Vagina (tissue), 2 donors: ENCODE measurements at regions not wholly inside any gene's neighbourhood (a gene's known extent, or its start where the extent isn't known, plus 50 kb on each side); places are given as distances from the start of the nearest gene placed in this dataset.

Experiments used
- DNase-seq, 2 donors: peaks; one replicate each; pipeline ENCODE4 v3.0.0-alpha.2; 2017; ENCODE audit errors: extremely low spot score in 2 of 2
- H3K27ac ChIP-seq: fragments of 200-600 bp; sonication (generic); one replicate; pipeline ENCODE4 v1.5.1; 2019
- H3K27me3 ChIP-seq: fragments of 200-600 bp; sonication (generic); one replicate; pipeline ENCODE4 v1.5.1; 2019
- H3K36me3 ChIP-seq, 2 donors: fragments of 200-600 bp; sonication (generic); one replicate each; pipeline ENCODE4 v1.5.1; 2017 to 2019
- H3K4me1 ChIP-seq: fragments of 200-600 bp; sonication (generic); one replicate; pipeline ENCODE4 v1.5.1; 2019
- H3K4me3 ChIP-seq, 2 donors: fragments of 200-600 bp; sonication (generic); 1 replicate in 1 of 2; 2 replicates in 1 of 2; pipeline ENCODE4 v1.5.1; 2016 to 2019
- H3K9me3 ChIP-seq: fragments of 200-600 bp; sonication (generic); one replicate; pipeline ENCODE4 v1.5.1; 2019
- CTCF ChIP-seq, 3 experiments: fragments of 450-650 bp in 2 of 3; fragments of 200-600 bp in 1 of 3; sonication (generic) in 1 of 3; IDR thresholded peaks; one replicate each; pipeline ENCODE4 v1.5.1; 2017 to 2019; ENCODE audit warnings: antibody characterized with exemption in 3 of 3, mild to moderate bottlenecking in 2 of 3, moderate library complexity in 2 of 3
- POLR2A ChIP-seq, 2 donors: fragments of 450-650 bp; IDR thresholded peaks; one replicate each; pipeline ENCODE4 v1.6.1; 2017; ENCODE audit warnings: antibody characterized with exemption in 2 of 2, mild to moderate bottlenecking in 2 of 2, moderate library complexity in 2 of 2
- POLR2AphosphoS5 ChIP-seq, 2 donors: sonication (generic); formaldehyde crosslinking; IDR thresholded peaks; one replicate each; pipeline ENCODE4 v1.9.0; 2017; ENCODE audit warnings: antibody characterized with exemption in 2 of 2, mild to moderate bottlenecking in 2 of 2, low read depth in 1 of 2; ENCODE audit not compliant: insufficient read depth in 1 of 2
- intact Hi-C: fragments of 100-400 bp; cut with DNase I; formaldehyde crosslinking; loops from one replicate; pipeline ENCODE4 v1.15.1; 2023

DNA sequence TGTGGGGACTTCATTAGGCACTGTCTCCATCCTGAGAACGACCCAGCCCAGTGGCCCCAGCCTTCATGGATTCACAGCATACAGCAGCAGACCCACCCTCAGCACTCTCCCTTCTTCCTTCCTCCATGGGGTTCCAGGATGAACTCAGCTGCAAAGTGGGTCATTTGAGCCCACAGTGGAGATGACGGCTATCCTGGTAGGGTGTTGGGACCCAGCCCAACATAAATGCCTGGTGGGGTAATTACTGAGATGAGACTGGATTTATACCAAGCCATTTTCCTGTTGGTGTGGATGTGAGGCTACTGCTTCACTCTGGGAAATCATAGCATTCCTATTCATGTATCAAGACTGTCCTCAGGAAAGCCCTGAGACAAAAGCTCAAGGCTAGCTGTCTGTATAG, 536.7 kb upstream of the TNP1 start:
- TF ChIP-seq POLR2A (IDR thresholded peaks at IDR 0.05) (no peak), POLR2AphosphoS5 (IDR thresholded peaks at IDR 0.05; ENCODE audit: insufficient read depth in 1 of 2, low read depth in 1 of 2) (no peak), CTCF (IDR thresholded peaks at IDR 0.05) (no peak)
- H3K27ac ChIP-seq, result peak overlapping the region; percentile 13
- no peaks in the 10 kb centered on the region for H3K27me3 ChIP-seq
- no peak for DNase-seq
- no peaks in the 10 kb centered on the region for H3K36me3 ChIP-seq
- H3K4me1 ChIP-seq, result peaks cover 27% of the 10 kb centered on the region
- no peak overlapping the region for H3K4me3 ChIP-seq
- no peaks in the 10 kb centered on the region for H3K9me3 ChIP-seq
- intact Hi-C loops, result no loop called here

- no peaks in the 10 kb centered on the region for H3K27me3 ChIP-seq
- H3K9me3 ChIP-seq, result no peaks in the 10 kb centered on the region
- peak overlapping the region; percentile 13 for H3K27ac ChIP-seq
- H3K36me3 ChIP-seq, result no peaks in the 10 kb centered on the region
- H3K4me3 ChIP-seq, result no peak overlapping the region
- no peak for TF ChIP-seq POLR2AphosphoS5 (IDR thresholded peaks at IDR 0.05; ENCODE audit: insufficient read depth in 1 of 2, low read depth in 1 of 2)
- no peak for TF ChIP-seq POLR2A (IDR thresholded peaks at IDR 0.05)
- TF ChIP-seq CTCF (IDR thresholded peaks at IDR 0.05), result no peak
- H3K4me1 ChIP-seq, result peaks cover 27% of the 10 kb centered on the region
- DNase-seq, result no peak
- intact Hi-C loops, result no loop called here
Observed at GRCh38 chr2:217396165-217396564, 536.3 kb upstream of the TNP1 start.

- TF ChIP-seq POLR2AphosphoS5 (IDR thresholded peaks at IDR 0.05; ENCODE audit: insufficient read depth in 1 of 2, low read depth in 1 of 2), result no peak
- no peak for TF ChIP-seq CTCF (IDR thresholded peaks at IDR 0.05)
- no peak for TF ChIP-seq POLR2A (IDR thresholded peaks at IDR 0.05)
- Histone ChIP-seq H3K27me3 (no peaks in the 10 kb centered on the region), H3K36me3 (no peaks in the 10 kb centered on the region), H3K4me1 (peaks cover 27% of the 10 kb centered on the region), H3K4me3 (no peak overlapping the region), H3K9me3 (no peaks in the 10 kb centered on the region), H3K27ac (peak overlapping the region; percentile 45)
- no peak for DNase-seq
- intact Hi-C loops, result no loop called here
Observed at GRCh38 chr2:217394510-217395351, 534.9 kb upstream of the TNP1 start.

- no peak overlapping the region for H3K4me3 ChIP-seq
- H3K9me3 ChIP-seq, result no peaks in the 10 kb centered on the region
- intact Hi-C loops, result no loop called here
- peak overlapping the region; percentile 45 for H3K27ac ChIP-seq
- peaks cover 27% of the 10 kb centered on the region for H3K4me1 ChIP-seq
- no peaks in the 10 kb centered on the region for H3K27me3 ChIP-seq
- no peaks in the 10 kb centered on the region for H3K36me3 ChIP-seq
- DNase-seq, result peak in 1 of 2 donors; percentile 94
- TF ChIP-seq POLR2AphosphoS5 (IDR thresholded peaks at IDR 0.05; ENCODE audit: insufficient read depth in 1 of 2, low read depth in 1 of 2) (peak; percentile 35 to 52), CTCF (IDR thresholded peaks at IDR 0.05) (no peak), POLR2A (IDR thresholded peaks at IDR 0.05) (no peak)
Observed at GRCh38 chr2:217393585-217394032, 533.7 kb upstream of the TNP1 start.

DNA sequence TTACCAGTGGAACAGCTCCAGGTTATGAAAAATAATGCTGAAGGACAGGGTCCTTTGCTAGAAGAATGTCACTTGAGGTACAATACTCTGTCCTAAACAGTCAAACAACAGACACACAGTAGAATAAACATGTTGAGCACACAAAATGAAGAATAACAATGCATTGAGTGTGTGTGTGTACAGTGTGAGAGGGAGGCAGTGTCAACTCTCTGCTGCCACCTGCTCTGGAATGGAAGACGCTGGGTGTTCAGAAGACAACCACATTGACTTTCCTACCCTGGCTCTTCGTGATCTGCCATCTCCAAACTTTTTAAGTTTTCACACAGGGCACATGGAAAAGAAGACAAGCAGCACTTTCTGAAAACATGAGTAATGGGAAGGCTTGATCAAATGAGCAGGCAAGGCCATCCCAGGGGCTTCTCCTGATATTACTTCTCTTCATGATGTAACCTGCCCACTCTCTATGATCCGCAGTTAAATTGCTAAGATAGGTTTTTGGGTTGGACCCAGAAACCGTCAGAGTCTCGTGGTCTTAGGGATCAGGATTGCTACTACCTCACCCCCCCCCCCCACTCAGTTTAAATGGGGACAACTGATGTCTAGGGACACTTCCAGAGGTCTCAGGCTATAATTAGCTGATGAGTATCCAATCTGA, 533.2 kb upstream of the TNP1 start:
- H3K4me3 ChIP-seq, result no peak overlapping the region
- peaks cover 27% of the 10 kb centered on the region for H3K4me1 ChIP-seq
- H3K27me3 ChIP-seq, result no peaks in the 10 kb centered on the region
- H3K27ac ChIP-seq, result peak overlapping the region; percentile 4
- TF ChIP-seq POLR2AphosphoS5 (IDR thresholded peaks at IDR 0.05; ENCODE audit: insufficient read depth in 1 of 2, low read depth in 1 of 2) (no peak), POLR2A (IDR thresholded peaks at IDR 0.05) (no peak), CTCF (IDR thresholded peaks at IDR 0.05) (no peak)
- no peak for DNase-seq
- no peaks in the 10 kb centered on the region for H3K36me3 ChIP-seq
- intact Hi-C loops, result no loop called here
- H3K9me3 ChIP-seq, result no peaks in the 10 kb centered on the region
